Spinal cord (tissue), 9 donors: ENCODE measurements at regions not wholly inside any gene's neighbourhood (a gene's known extent, or its start where the extent isn't known, plus 50 kb on each side); places are given as distances from the start of the nearest gene placed in this dataset.
"Not testable (repeated sequence)": the region's sequence is repeated elsewhere in the genome, so short reads cannot be mapped to it uniquely, and the experiment has no call there.

Experiments used
- DNase-seq, 6 donors: peaks; one replicate each; pipeline versions ENCODE4 v3.0.0 to v3.0.0-alpha.2; 2013 to 2015; ENCODE audit warnings: low spot score in 6 of 6, low read depth in 4 of 6
- H3K27ac ChIP-seq: one replicate; pipeline ENCODE4 v1.5.1; 2013; ENCODE audit warnings: low read depth, low read length, control low read depth
- H3K27me3 ChIP-seq: one replicate; pipeline ENCODE4 v1.6.1; 2013; ENCODE audit warnings: low read length; ENCODE audit not compliant: control insufficient read depth, insufficient read depth
- H3K36me3 ChIP-seq: one replicate; pipeline ENCODE4 v1.6.1; 2013; ENCODE audit warnings: low read length; ENCODE audit not compliant: control insufficient read depth, insufficient read depth
- H3K4me1 ChIP-seq: one replicate; pipeline ENCODE4 v1.6.1; 2013; ENCODE audit warnings: low read length; ENCODE audit not compliant: control insufficient read depth, insufficient read depth
- H3K4me3 ChIP-seq: one replicate; pipeline ENCODE4 v1.5.1; 2013; ENCODE audit warnings: low read depth, low read length, control low read depth
- H3K9me3 ChIP-seq: one replicate; pipeline ENCODE4 v1.6.1; 2013; ENCODE audit warnings: low read length; ENCODE audit not compliant: control insufficient read depth, insufficient read depth
- WGBS: methylation state at CpG from one replicate; pipeline ENCODE4 v1.1.5; 2013; ENCODE audit warnings: missing lambda C conversion rate; ENCODE audit not compliant: insufficient coverage; 5-methylcytosine and 5-hydroxymethylcytosine counted together
- donor health status: healthy.

DNA sequence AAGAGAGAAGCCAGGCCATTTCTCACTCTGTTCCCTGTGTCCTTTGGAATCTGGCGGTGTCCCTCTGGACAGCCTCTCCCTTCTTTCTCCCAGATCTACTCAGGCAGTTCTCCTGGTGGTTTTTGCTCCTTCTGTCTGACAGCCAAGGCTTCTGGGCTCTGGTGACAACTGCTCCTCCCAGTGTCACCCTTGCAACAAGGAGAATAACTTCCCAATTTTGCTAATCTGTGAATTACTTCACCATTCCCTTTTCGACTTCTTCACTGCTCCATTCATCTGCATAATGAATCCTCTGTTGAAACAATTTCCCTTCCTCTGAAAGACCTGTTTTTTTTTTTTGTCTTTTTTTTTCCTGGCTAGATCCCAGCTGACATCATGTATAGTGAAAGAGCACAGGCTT lies 56.3 kb upstream of the PDE3B start:
- H3K4me3 ChIP-seq = no peak overlapping the region
- H3K27me3 ChIP-seq = no peaks in the 10 kb centered on the region
- peak in 2 of 6 donors; percentile 28 to 47 for DNase-seq
- H3K36me3 ChIP-seq = peaks cover 4% of the 10 kb centered on the region
- WGBS = 48% methylated on average over 2 of the region's 2 CpGs
- H3K27ac ChIP-seq = no peak overlapping the region
- peaks cover 2% of the 10 kb centered on the region for H3K4me1 ChIP-seq
- H3K9me3 ChIP-seq = no peaks in the 10 kb centered on the region

- Histone ChIP-seq H3K9me3 (no peaks in the 10 kb centered on the region), H3K4me1 (peaks cover 2% of the 10 kb centered on the region), H3K36me3 (peaks cover 4% of the 10 kb centered on the region), H3K27ac (no peak overlapping the region), H3K27me3 (no peaks in the 10 kb centered on the region), H3K4me3 (no peak overlapping the region)
- WGBS = 100% methylated on average over 1 of the region's 2 CpGs
- DNase-seq = no peak
These were observed 54.9 kb upstream of the PDE3B start for GRCh38 chr11:14588681-14589080.

DNA sequence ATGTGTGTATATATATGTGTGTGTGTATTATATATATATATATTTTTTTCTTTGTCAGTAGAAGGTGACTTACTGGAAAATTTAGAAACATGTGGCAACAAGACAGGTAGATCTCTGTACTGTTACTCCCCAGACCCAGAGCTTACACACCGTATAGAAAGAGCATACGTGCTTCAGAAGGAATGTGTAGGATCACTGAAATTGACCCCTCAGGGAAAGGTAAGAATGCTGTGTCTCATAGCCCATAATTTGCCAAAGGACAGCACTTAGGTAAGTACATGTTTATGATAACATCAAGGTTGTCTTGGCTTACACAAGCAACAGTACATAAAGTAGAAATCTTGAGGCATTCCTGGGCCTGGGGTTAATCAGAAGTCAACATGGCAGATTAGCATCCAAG lies 54.2 kb upstream of the PDE3B start:
- no CpG with 5 or more reads among the region's 2 CpGs for WGBS

DNA sequence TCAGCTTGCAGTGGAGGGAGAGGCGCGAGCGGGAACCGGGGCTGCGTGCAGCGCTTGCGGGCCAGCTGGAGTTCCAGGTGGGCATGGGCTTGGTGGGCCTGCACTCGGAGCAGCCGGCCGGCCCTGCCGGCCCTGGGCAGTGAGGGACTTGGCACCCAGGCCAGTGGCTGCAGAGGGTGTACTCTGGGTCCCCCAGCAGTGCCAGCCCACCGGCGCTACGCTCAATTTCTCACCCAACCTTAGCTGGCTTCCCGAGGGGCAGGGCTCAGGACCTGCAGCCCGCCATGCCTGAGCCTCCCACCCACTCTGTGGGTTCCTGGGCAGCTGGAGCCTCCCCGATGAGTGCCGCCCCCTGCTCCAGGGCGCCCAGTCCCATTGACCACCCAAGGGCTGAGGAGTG lies 52.6 kb upstream of the PDE3B start:
- H3K4me1 ChIP-seq, H3K4me3 ChIP-seq, H3K27ac ChIP-seq, DNase-seq, H3K27me3 ChIP-seq, H3K36me3 ChIP-seq, H3K9me3 ChIP-seq: not testable (repeated sequence)
- 99% methylated on average over 18 of the region's 19 CpGs for WGBS

More for the DNA sequence above, 54.2 kb upstream of the PDE3B start:
- H3K27ac ChIP-seq = no peak overlapping the region
- H3K27me3 ChIP-seq = no peaks in the 10 kb centered on the region
- DNase-seq = no peak
- H3K4me3 ChIP-seq = no peak overlapping the region
- H3K9me3 ChIP-seq = no peaks in the 10 kb centered on the region
- peaks cover 2% of the 10 kb centered on the region for H3K4me1 ChIP-seq
- H3K36me3 ChIP-seq = peaks cover 4% of the 10 kb centered on the region

- Histone ChIP-seq H3K36me3 (peaks cover 4% of the 10 kb centered on the region), H3K9me3 (peaks cover 2% of the 10 kb centered on the region), H3K27me3 (no peaks in the 10 kb centered on the region), H3K4me1 (no peaks in the 10 kb centered on the region), H3K27ac (no peak overlapping the region), H3K4me3 (no peak overlapping the region)
- no CpG with 5 or more reads among the region's 2 CpGs for WGBS
- no peak for DNase-seq
These were observed 49.9 kb upstream of the PDE3B start for GRCh38 chr11:14593671-14594070.
